ENCODE measurements at regions not wholly inside any gene's neighbourhood (a gene's known extent, or its start where the extent isn't known, plus 50 kb on each side); places are given as distances from the start of the nearest gene placed in this dataset.

GRCh38 chr3:153843994-153844393 lies 277.2 kb upstream of the ARHGEF26 start:
- TF ChIP-seq CTCF (IDR thresholded peaks at IDR 0.05) (no peak), POLR2A (IDR thresholded peaks at IDR 0.05) (no peak)

Measured in testis (tissue), 2 donors.